NB4 (cell line): ENCODE measurements at regions not wholly inside any gene's neighbourhood (a gene's known extent, or its start where the extent isn't known, plus 50 kb on each side); places are given as distances from the start of the nearest gene placed in this dataset.

Source experiments
- DNase-seq: peaks from one replicate; pipeline ENCODE4 v3.0.0; 2010; ENCODE audit warnings: low read depth
- H3K4me3 ChIP-seq: one replicate; pipeline ENCODE4 v1.5.1; 2011; ENCODE audit warnings: mild to moderate bottlenecking, low read depth, low read length, moderate library complexity
- CTCF ChIP-seq: IDR thresholded peaks from one replicate; pipeline ENCODE4 v1.5.1; 2012; ENCODE audit warnings: low read depth, low read length
- MAX ChIP-seq: IDR thresholded peaks from 2 replicates; pipeline ENCODE4 v1.6.1; 2011; ENCODE audit warnings: low read depth, low read length
- MYC ChIP-seq: IDR thresholded peaks from 2 replicates; pipeline ENCODE4 v1.6.1; 2011; ENCODE audit warnings: low read depth, low read length
- POLR2A ChIP-seq: IDR thresholded peaks from 2 replicates; pipeline ENCODE4 v1.6.1; 2011; ENCODE audit warnings: mild to moderate bottlenecking; ENCODE audit not compliant: insufficient read length; ENCODE audit errors: extremely low read depth

- DNase-seq, result no peak
- no peak overlapping the region for H3K4me3 ChIP-seq
- no peak for TF ChIP-seq MYC
- no peak for TF ChIP-seq POLR2A
- no peak for TF ChIP-seq CTCF
- TF ChIP-seq MAX, result no peak
Observed at GRCh38 chr1:194654956-194655355, 1468.5 kb upstream of the B3GALT2 start.

DNA sequence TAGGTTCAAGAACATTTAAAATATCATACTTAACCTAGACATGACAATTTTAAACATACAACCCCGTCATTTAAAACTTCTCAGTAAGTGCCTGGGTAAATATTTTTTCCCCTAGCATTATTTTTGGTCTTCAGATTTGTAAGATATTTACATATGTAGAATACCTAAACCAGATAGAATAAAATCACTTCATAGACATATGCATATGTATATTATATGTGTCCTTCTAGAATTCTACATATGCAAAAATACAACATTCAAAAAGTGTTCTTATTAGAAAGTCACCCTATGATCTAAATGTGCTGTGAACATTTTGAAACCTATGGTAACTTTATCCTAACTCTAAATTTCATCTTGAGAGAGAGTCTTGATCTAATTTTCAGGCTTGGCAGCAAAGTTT, 1467.0 kb upstream of the B3GALT2 start:
- TF ChIP-seq MYC, result no peak
- TF ChIP-seq POLR2A, result no peak
- no peak for TF ChIP-seq CTCF
- no peak for TF ChIP-seq MAX
- no peak overlapping the region for H3K4me3 ChIP-seq
- DNase-seq, result no peak

GRCh38 chr1:194647118-194647517, 1460.7 kb upstream of the B3GALT2 start:
- no peak overlapping the region for H3K4me3 ChIP-seq
- TF ChIP-seq MYC (no peak), MAX (no peak), CTCF (no peak)
- no peak for DNase-seq

- no peak for TF ChIP-seq MYC
- no peak for TF ChIP-seq MAX
- H3K4me3 ChIP-seq, result no peak overlapping the region
- no peak for DNase-seq
Observed at GRCh38 chr1:194644528-194644927, 1458.1 kb upstream of the B3GALT2 start.

DNA sequence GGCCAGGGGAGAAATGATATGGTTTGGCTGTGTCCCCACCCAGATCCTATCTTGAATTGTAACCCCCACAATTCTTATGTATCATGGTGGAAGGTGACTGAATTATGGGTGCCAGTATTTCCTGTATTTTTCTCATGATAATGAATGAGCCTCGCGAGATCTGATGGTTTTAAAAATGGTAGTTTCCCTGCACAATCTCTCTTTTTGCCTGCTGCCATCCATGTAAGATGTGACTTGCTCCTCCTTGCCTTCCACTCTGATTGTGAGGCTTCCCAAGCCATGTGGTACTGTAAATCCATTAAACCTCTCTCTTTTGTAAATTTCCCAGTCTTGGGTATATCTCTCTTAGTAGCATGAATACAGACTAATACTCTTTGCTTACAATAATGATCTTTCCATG, 1453.9 kb upstream of the B3GALT2 start:
- no peak for DNase-seq
- no peak overlapping the region for H3K4me3 ChIP-seq
- TF ChIP-seq MAX (no peak), CTCF (no peak), POLR2A (no peak), MYC (no peak)

- no peak for DNase-seq
- H3K4me3 ChIP-seq, result no peak overlapping the region
Observed at GRCh38 chr1:194629011-194629410, 1442.6 kb upstream of the B3GALT2 start.

More at GRCh38 chr1:194629011-194629410, 1442.6 kb upstream of the B3GALT2 start:
- TF ChIP-seq CTCF (no peak), MAX (no peak), MYC (no peak), POLR2A (no peak)
